GM12892 (cell line): ENCODE measurements at regions not wholly inside any gene's neighbourhood (a gene's known extent, or its start where the extent isn't known, plus 50 kb on each side); places are given as distances from the start of the nearest gene placed in this dataset.

ENCODE experiments used
- POLR2A ChIP-seq: IDR thresholded peaks from 2 replicates; pipeline ENCODE4 v1.6.1; 2011; ENCODE audit warnings: low read depth, low read length, control low read depth
- POLR2AphosphoS5 ChIP-seq: IDR thresholded peaks from 2 replicates; pipeline ENCODE4 v1.6.1; 2011; ENCODE audit warnings: low read depth, low read length, control low read depth
- TAF1 ChIP-seq: IDR thresholded peaks from 2 replicates; pipeline ENCODE4 v1.6.1; 2011; ENCODE audit warnings: low read depth, mild to moderate bottlenecking, control low read depth, low read length, borderline replicate concordance

GRCh38 chr2:215557701-215558100, 121.8 kb upstream of the FN1 start:
- no peak for TF ChIP-seq POLR2A
- no peak for TF ChIP-seq TAF1
- no peak for TF ChIP-seq POLR2AphosphoS5
